Activated B cell treated with CpG ODN at 0.5 μM for 24 hours (primary cell): ENCODE measurements at regions not wholly inside any gene's neighbourhood (a gene's known extent, or its start where the extent isn't known, plus 50 kb on each side); places are given as distances from the start of the nearest gene placed in this dataset.
A peak's percentile ranks its signal among the peaks of the same experiment; 100 is the strongest.

ENCODE experiments used
- ATAC-seq: fragments of 200-7000 bp; cut with Tn5 transposase; one replicate; pipeline ENCODE4 v1.10.0; 2021; ENCODE audit warnings: low read depth, mild to moderate bottlenecking, moderate library complexity
- CTCF ChIA-PET: fragments of 350-600 bp; sonication (Branson Sonifier 250); formaldehyde crosslinking; loops from one replicate; lab custom pipeline; 2021; ENCODE audit warnings: antibody characterized with exemption; lab: Charles Lee
- POLR2A ChIA-PET: fragments of 350-600 bp; sonication (Branson Sonifier 250); formaldehyde crosslinking; loops from one replicate; lab custom pipeline; 2021; ENCODE audit warnings: antibody characterized with exemption; lab: Charles Lee
- DNase-seq: peaks from one replicate; pipeline ENCODE4 v3.0.0; 2022
- H3K27ac Mint-ChIP-seq: one replicate; pipeline ENCODE4 v1.8.0; 2020; ENCODE audit warnings: mixed read lengths
- H3K27me3 Mint-ChIP-seq: one replicate; pipeline ENCODE4 v1.8.0; 2021; ENCODE audit warnings: mixed read lengths
- H3K36me3 Mint-ChIP-seq: one replicate; pipeline ENCODE4 v1.8.0; 2021; ENCODE audit warnings: low read depth, mixed read lengths
- H3K4me1 Mint-ChIP-seq: one replicate; pipeline ENCODE4 v1.8.0; 2021; ENCODE audit warnings: mixed read lengths
- H3K4me3 Mint-ChIP-seq: one replicate; pipeline ENCODE4 v1.8.0; 2020; ENCODE audit warnings: mild to moderate bottlenecking, mixed read lengths
- H3K9me3 Mint-ChIP-seq: one replicate; pipeline ENCODE4 v1.8.0; 2020; ENCODE audit warnings: mixed read lengths
- CTCF ChIP-seq: fragments of 200-600 bp; IDR thresholded peaks from one replicate; pipeline ENCODE4 v1.8.0; 2022; ENCODE audit warnings: antibody characterized with exemption, mild to moderate bottlenecking
- intact Hi-C: fragments of 100-400 bp; cut with micrococcal nuclease; formaldehyde crosslinking; loops from one replicate; pipeline ENCODE4 v1.15.1; 2024

GRCh38 chr6:33857932-33858475, 54.2 kb upstream of the MLN start:
- no peak for TF ChIP-seq CTCF
- no peak overlapping the region for H3K27ac Mint-ChIP-seq
- no peak overlapping the region for H3K4me3 Mint-ChIP-seq
- H3K36me3 Mint-ChIP-seq, result no peaks in the 10 kb centered on the region
- POLR2A ChIA-PET, result no interaction called here
- H3K27me3 Mint-ChIP-seq, result peaks cover 40% of the 10 kb centered on the region
- ATAC-seq, result no peak
- intact Hi-C loops, result no loop called here
- peaks cover 26% of the 10 kb centered on the region for H3K4me1 Mint-ChIP-seq
- H3K9me3 Mint-ChIP-seq, result no peaks in the 10 kb centered on the region
- no peak for DNase-seq
- CTCF ChIA-PET, result no interaction called here

- no peak overlapping the region for H3K4me3 Mint-ChIP-seq
Measured at GRCh38 chr6:33857093-33857931, 53.5 kb upstream of the MLN start.

GRCh38 chr6:33856655-33857054, 52.9 kb upstream of the MLN start:
- no peaks in the 10 kb centered on the region for H3K36me3 Mint-ChIP-seq
- TF ChIP-seq CTCF, result no peak
- peaks cover 37% of the 10 kb centered on the region for H3K27me3 Mint-ChIP-seq
- no peak overlapping the region for H3K4me3 Mint-ChIP-seq
- intact Hi-C loops, result no loop called here
- ATAC-seq (peak; percentile 84), DNase-seq (no peak)
- H3K4me1 Mint-ChIP-seq, result peaks cover 26% of the 10 kb centered on the region
- POLR2A ChIA-PET, result no interaction called here
- no peak overlapping the region for H3K27ac Mint-ChIP-seq
- CTCF ChIA-PET, result no interaction called here
- H3K9me3 Mint-ChIP-seq, result no peaks in the 10 kb centered on the region

More at GRCh38 chr6:33857093-33857931, 53.5 kb upstream of the MLN start:
- DNase-seq (no peak), ATAC-seq (no peak)
- Mint-ChIP-seq H3K27ac (no peak overlapping the region), H3K27me3 (peaks cover 41% of the 10 kb centered on the region), H3K36me3 (no peaks in the 10 kb centered on the region), H3K9me3 (no peaks in the 10 kb centered on the region), H3K4me1 (peaks cover 26% of the 10 kb centered on the region)
- no peak for TF ChIP-seq CTCF
- CTCF ChIA-PET, result no interaction called here
- POLR2A ChIA-PET, result no interaction called here
- intact Hi-C loops, result no loop called here

GRCh38 chr6:33856031-33856590, 52.3 kb upstream of the MLN start:
- ChIA-PET POLR2A (no interaction called here), CTCF (no interaction called here)
- no peaks in the 10 kb centered on the region for H3K36me3 Mint-ChIP-seq
- no peaks in the 10 kb centered on the region for H3K9me3 Mint-ChIP-seq
- no peak for TF ChIP-seq CTCF
- peaks cover 33% of the 10 kb centered on the region for H3K27me3 Mint-ChIP-seq
- ATAC-seq, result no peak
- H3K4me3 Mint-ChIP-seq, result no peak overlapping the region
- peaks cover 23% of the 10 kb centered on the region for H3K4me1 Mint-ChIP-seq
- intact Hi-C loops, result no loop called here
- DNase-seq, result no peak
- no peak overlapping the region for H3K27ac Mint-ChIP-seq

GRCh38 chr6:33854572-33855030, 50.8 kb upstream of the MLN start:
- ATAC-seq (no peak), DNase-seq (no peak)
- CTCF ChIA-PET, result no interaction called here
- Mint-ChIP-seq H3K27ac (no peak overlapping the region), H3K4me3 (no peak overlapping the region), H3K27me3 (peaks cover 39% of the 10 kb centered on the region), H3K4me1 (peaks cover 19% of the 10 kb centered on the region), H3K36me3 (no peaks in the 10 kb centered on the region), H3K9me3 (no peaks in the 10 kb centered on the region)
- POLR2A ChIA-PET, result interaction anchor here (0.5 kb wide), 1 partner anchor 53 kb away, joined by 4 read pairs; no protein-coding TSS in a partner anchor
- intact Hi-C loops, result no loop called here
- TF ChIP-seq CTCF, result no peak
